Muscle of leg (tissue), 3 donors: ENCODE measurements at regions not wholly inside any gene's neighbourhood (a gene's known extent, or its start where the extent isn't known, plus 50 kb on each side); places are given as distances from the start of the nearest gene placed in this dataset.

Experiments used
- DNase-seq: peaks from one replicate; pipeline ENCODE4 v3.0.0; 2013
- H3K27ac ChIP-seq: one replicate; pipeline ENCODE4 v1.5.1; 2013; ENCODE audit warnings: mild to moderate bottlenecking, low read length, control low read depth
- H3K27me3 ChIP-seq: one replicate; pipeline ENCODE4 v1.6.1; 2013; ENCODE audit warnings: low read length; ENCODE audit not compliant: control insufficient read depth, insufficient read depth
- H3K36me3 ChIP-seq: one replicate; pipeline ENCODE4 v1.6.1; 2013; ENCODE audit warnings: low read length; ENCODE audit not compliant: control insufficient read depth, insufficient read depth
- H3K4me1 ChIP-seq: one replicate; pipeline ENCODE4 v1.6.1; 2013; ENCODE audit warnings: low read length; ENCODE audit not compliant: control insufficient read depth, insufficient read depth
- H3K4me3 ChIP-seq: one replicate; pipeline ENCODE4 v1.5.1; 2013; ENCODE audit warnings: low read length, control low read depth
- H3K9me3 ChIP-seq: replicated peaks from 2 replicates; pipeline ENCODE4 v1.6.1; 2013; ENCODE audit warnings: low read depth, low read length; ENCODE audit not compliant: control insufficient read depth
- WGBS: methylation state at CpG from one replicate; pipeline ENCODE4 v1.1.5; 2013; ENCODE audit warnings: missing lambda C conversion rate; ENCODE audit not compliant: insufficient coverage; 5-methylcytosine and 5-hydroxymethylcytosine counted together

DNA sequence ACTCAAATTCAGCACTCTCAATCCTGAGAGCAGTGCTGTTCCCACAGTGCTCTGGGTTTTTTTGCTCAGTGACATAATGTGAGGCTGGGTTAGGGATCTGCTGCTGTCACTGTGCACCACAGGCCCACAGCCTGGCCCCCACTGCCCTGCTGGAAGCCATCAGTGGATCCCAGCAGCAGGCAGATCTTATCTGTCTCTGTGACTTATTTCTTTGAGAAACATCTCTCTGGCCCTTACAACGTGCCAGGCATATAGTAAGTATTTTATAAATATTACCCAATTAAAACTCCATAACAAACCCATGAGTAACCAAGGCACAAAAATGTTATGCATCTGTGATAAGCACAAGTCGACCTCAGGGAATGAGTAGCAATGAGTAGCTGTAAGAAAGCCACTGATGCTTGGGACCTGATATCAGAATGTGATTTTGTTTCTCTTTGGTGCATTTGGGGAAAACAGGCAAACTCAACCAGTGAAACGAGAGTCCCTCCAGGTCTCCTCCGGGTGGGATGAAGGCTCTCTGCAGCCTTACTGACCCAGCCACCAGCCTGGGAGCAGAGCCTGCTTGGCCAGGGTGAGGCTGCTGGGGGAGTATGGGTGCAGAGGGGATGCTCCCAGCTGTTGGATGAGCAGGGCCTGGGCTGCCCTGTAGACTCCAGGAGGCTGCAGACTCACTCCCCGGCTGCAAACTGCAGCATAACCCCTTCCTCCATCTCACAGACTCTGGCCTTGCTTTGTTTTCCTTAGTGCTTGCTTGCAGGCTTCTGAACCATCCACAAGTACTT lies 172.7 kb upstream of the LNX1 start:
- DNase-seq: no peak
- H3K4me3 ChIP-seq: no peak overlapping the region
- H3K27ac ChIP-seq: no peak overlapping the region
- H3K36me3 ChIP-seq: no peaks in the 10 kb centered on the region
- WGBS: 57% methylated on average over 1 of the region's 5 CpGs
- no peaks in the 10 kb centered on the region for H3K27me3 ChIP-seq
- H3K4me1 ChIP-seq: no peaks in the 10 kb centered on the region
- peaks cover 2% of the 10 kb centered on the region for H3K9me3 ChIP-seq

DNA sequence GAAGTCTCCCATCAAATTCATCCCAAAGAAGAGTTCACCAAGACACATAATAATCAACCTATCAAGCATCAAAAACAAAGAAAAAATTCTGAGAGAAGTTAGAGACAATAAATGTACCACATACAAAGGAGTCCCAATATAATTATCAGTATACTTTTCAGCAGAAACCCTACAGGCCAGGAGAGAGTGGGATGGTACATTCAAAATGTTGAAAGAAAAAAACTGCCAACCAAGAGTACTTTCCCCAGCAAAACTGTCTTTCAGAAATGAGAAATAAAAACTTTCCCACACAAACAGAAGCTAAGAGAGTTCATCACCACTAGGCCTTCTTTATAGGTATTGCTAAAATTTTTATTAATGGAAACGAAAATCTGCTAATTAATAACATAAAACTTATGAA lies 164.4 kb upstream of the LNX1 start:
- no peaks in the 10 kb centered on the region for H3K27me3 ChIP-seq
- no peak overlapping the region for H3K4me3 ChIP-seq
- H3K4me1 ChIP-seq: no peaks in the 10 kb centered on the region
- H3K9me3 ChIP-seq: peaks cover 4% of the 10 kb centered on the region
- no peaks in the 10 kb centered on the region for H3K36me3 ChIP-seq
- no CpG with 5 or more reads among the region's 1 CpG for WGBS
- no peak overlapping the region for H3K27ac ChIP-seq
- no peak for DNase-seq

DNA sequence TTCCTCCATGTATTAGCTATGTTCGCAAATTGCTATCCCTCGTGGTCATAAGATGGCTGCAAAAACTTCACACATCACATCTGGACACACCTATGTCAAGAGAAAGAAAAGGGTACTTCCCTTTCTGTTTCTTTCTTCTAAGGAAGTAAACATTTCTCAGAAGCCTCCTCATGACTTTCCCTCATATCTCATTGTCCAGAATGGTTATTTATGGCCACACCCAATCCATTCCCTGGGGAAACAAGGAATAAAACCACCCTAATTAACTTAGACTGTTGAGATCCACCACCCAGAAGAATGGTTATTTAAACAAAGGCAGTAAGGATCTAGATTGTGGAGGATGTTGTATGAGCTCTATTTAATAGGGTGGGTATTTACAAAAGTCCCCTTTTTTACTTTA lies 160.8 kb upstream of the LNX1 start:
- Histone ChIP-seq H3K27me3 (no peaks in the 10 kb centered on the region), H3K4me3 (no peak overlapping the region), H3K4me1 (no peaks in the 10 kb centered on the region), H3K27ac (no peak overlapping the region), H3K9me3 (peaks cover 2% of the 10 kb centered on the region), H3K36me3 (no peaks in the 10 kb centered on the region)
- DNase-seq: no peak
- WGBS: 100% methylated on average over 1 of the region's 2 CpGs

DNA sequence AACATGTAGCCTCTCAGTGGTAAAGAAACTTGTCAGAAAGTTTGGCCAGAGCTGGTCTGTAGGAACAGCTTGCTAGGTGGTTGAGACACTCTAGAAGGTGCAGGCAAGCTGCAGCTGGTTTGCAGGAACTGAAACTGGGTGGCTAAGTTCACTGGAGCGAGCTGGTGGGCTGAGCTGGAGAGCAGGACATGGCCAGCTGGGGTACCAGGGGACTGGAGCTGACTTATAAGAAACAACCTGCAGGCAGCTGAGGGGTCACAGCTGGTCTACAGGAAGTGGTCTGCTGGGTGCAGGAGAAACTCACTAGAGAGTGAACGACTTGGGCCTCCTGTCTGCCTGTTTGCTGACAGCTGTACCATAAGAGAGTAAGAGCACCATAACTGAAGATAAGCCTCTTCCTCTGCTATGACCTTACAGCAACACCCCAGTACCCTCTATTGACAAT lies 157.1 kb upstream of the LNX1 start:
- Histone ChIP-seq H3K27me3 (no peaks in the 10 kb centered on the region), H3K27ac (no peak overlapping the region), H3K4me3 (no peak overlapping the region), H3K36me3 (no peaks in the 10 kb centered on the region), H3K9me3 (no peaks in the 10 kb centered on the region), H3K4me1 (no peaks in the 10 kb centered on the region)
- peak; percentile 9 for DNase-seq
- WGBS: 66% methylated on average over 2 of the region's 2 CpGs

DNA sequence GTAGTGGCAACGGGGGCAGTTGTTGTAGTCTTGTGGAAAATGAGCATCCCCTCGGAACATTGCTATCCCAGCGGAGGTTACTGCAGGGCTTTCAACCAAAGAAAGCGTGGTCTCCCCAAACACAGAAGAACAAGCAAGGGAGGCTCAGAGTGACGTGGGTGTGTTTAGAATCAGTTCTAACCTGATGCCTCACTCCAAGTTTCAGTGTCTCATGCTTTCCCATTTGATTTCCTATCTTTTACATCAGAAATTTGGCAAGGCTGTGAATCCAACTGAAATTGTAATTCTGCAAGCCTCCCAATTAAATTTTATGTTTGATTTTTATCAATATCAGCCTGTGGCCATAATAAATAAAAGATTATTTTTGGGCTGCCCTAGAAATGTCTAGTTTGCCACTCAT lies 156.1 kb upstream of the LNX1 start:
- Histone ChIP-seq H3K9me3 (no peaks in the 10 kb centered on the region), H3K4me1 (no peaks in the 10 kb centered on the region), H3K27me3 (no peaks in the 10 kb centered on the region), H3K36me3 (no peaks in the 10 kb centered on the region), H3K4me3 (no peak overlapping the region), H3K27ac (no peak overlapping the region)
- no CpG with 5 or more reads among the region's 5 CpGs for WGBS
- no peak for DNase-seq

DNA sequence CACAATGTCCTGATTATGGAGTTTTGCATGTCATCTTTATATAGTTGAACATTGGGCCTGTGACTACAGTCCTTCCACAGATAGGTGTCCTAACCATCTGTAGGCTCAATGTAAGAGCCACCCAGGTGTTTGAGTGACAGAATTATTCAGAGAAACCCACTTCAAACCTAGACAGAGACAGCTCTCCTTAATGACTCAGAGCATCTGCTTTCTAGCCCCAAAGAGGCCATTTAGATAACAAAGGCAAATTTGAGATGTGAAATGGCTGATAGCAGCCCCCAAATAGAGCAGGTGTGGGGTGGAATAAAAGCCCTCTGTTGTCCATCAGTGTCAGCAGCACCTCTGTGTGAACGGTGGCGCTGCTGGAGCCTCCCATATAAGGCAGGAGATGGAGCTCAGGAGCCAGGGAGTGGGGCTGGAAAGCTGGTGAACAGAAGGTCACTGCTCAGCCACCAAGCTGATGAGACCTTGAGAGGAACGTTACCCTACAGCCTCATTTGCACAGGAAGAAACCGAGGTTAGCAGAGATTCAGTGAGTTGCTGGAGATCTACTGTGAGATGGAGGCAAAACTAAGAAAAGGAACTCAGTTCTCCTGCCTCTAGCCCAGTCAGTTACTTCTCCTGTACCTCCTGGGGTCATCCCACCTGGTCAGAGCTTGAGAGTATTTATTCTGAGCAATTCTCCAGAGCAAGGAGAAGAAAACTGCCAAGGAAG lies 153.3 kb upstream of the LNX1 start:
- Histone ChIP-seq H3K27me3 (no peaks in the 10 kb centered on the region), H3K4me1 (no peaks in the 10 kb centered on the region), H3K36me3 (no peaks in the 10 kb centered on the region), H3K9me3 (no peaks in the 10 kb centered on the region), H3K4me3 (no peak overlapping the region), H3K27ac (no peak overlapping the region)
- DNase-seq: no peak
- 55% methylated on average over 2 of the region's 4 CpGs for WGBS

DNA sequence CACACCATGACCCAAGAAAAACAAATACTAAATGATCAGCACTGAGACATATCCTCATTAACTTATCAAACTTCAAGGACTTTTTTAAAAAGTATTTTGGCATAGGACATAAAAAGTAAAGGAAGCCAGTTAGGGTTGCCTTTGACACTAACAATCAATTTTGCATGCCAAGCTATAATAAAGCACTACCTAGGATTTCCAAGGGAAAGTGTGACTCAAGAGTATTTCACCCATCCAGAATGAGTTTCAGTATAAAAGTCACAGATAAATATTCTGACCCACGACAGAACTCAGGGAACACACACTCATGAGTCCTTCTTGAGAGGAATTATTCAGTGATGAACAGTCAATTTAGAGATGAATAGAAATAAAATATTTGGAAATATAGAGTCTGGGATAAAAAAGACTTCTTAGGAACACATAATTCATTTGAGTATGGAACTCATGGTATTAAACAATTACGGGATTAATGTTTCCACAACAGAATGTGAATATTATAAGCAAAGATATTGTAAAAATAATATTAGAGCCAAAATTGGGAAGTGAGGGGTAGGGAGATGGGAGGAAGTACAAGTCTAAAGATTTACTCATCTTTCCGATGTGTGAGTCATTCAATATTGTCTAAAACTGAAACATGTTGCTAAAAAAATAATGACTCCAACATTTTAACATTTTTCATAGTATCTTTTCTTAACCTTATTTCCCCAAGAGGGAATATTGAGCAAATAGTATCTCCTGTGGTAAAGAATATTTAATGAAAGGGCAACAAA lies 143.5 kb upstream of the LNX1 start:
- Histone ChIP-seq H3K36me3 (no peaks in the 10 kb centered on the region), H3K4me1 (no peaks in the 10 kb centered on the region), H3K9me3 (no peaks in the 10 kb centered on the region), H3K27me3 (no peaks in the 10 kb centered on the region), H3K4me3 (no peak overlapping the region), H3K27ac (no peak overlapping the region)
- WGBS: no CpG with 5 or more reads among the region's 3 CpGs
- peak; percentile 36 for DNase-seq

DNA sequence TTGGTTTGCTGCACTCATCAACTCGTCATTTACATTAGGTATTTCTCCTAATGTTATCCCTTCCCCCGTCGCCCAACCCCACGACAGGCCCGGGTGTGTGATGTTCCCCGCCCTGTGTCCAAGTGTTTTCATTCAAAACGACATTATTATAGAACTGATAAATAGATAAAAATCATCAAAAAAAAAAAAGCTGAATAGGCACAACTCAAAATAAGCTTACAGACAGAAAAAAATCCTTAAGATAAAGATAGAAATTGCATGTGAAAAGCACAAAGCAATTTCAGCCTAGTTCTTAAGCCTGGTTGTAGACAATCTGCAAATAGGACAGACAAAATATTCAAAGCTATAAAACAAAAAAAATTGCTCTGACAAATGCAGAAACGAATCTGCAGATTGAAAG lies 142.9 kb upstream of the LNX1 start:
- no CpG with 5 or more reads among the region's 8 CpGs for WGBS
- Histone ChIP-seq H3K4me3 (no peak overlapping the region), H3K36me3 (no peaks in the 10 kb centered on the region), H3K27me3 (no peaks in the 10 kb centered on the region), H3K4me1 (no peaks in the 10 kb centered on the region), H3K27ac (no peak overlapping the region), H3K9me3 (no peaks in the 10 kb centered on the region)
- DNase-seq: no peak

DNA sequence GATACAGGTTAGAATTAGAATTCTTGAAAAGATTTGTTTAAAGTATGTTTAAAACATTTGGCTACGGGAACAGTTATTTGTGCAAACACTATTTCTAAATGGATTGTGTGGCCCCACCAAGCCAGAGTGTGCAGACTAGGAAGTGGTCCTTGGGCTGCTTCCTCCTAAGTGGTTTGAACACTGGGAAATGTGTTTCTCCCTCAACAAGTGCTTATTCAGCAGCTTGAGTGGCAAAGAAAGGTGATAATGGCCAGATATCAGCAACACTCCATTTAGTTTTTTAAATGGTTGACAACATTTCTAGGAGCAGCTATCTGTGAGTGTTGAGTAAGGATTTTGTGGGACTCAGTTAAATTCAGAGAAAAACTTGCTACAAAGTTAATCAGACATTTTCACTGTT lies 141.4 kb upstream of the LNX1 start:
- Histone ChIP-seq H3K4me3 (no peak overlapping the region), H3K27me3 (no peaks in the 10 kb centered on the region), H3K27ac (no peak overlapping the region), H3K4me1 (no peaks in the 10 kb centered on the region), H3K9me3 (no peaks in the 10 kb centered on the region), H3K36me3 (no peaks in the 10 kb centered on the region)
- WGBS: no CpG with 5 or more reads among the region's 1 CpG
- no peak for DNase-seq
